ENCODE measurements at regions not wholly inside any gene's neighbourhood (a gene's known extent, or its start where the extent isn't known, plus 50 kb on each side); places are given as distances from the start of the nearest gene placed in this dataset.

GRCh38 chr4:20412072-20412471, 160.4 kb downstream of the SLIT2 start:
- DNase-seq: no peak

GRCh38 chr4:20416800-20417199, 165.1 kb downstream of the SLIT2 start:
- no peak for DNase-seq

- no peak for DNase-seq
Observed at GRCh38 chr4:20418861-20419451, 167.3 kb downstream of the SLIT2 start.

- DNase-seq: no peak
Observed at GRCh38 chr4:20420916-20421602, 169.4 kb downstream of the SLIT2 start.

- DNase-seq: no peak
Observed at GRCh38 chr4:20421603-20421985, 169.9 kb downstream of the SLIT2 start.

- DNase-seq: no peak
Observed at GRCh38 chr4:20422398-20422797, 170.7 kb downstream of the SLIT2 start.

GRCh38 chr4:20423420-20423819, 171.7 kb downstream of the SLIT2 start:
- no peak for DNase-seq

GRCh38 chr4:20426028-20426427, 174.3 kb downstream of the SLIT2 start:
- DNase-seq: no peak

- DNase-seq: no peak
Observed at GRCh38 chr4:20428436-20429160, 176.9 kb downstream of the SLIT2 start.

- no peak for DNase-seq
Observed at GRCh38 chr4:20430259-20430941, 178.7 kb downstream of the SLIT2 start.

- DNase-seq: peak; percentile 31
Observed at GRCh38 chr4:20431543-20431951, 179.8 kb downstream of the SLIT2 start.

GRCh38 chr4:20432088-20432487, 180.4 kb downstream of the SLIT2 start:
- DNase-seq: peak; percentile 24

- no peak for DNase-seq
Observed at GRCh38 chr4:20433097-20433705, 181.5 kb downstream of the SLIT2 start.

- no peak for DNase-seq
Observed at GRCh38 chr4:20440170-20440569, 188.5 kb downstream of the SLIT2 start.

GRCh38 chr4:20443015-20443805, 191.5 kb downstream of the SLIT2 start:
- DNase-seq: no peak

- no peak for DNase-seq
Observed at GRCh38 chr4:20444599-20445337, 193.1 kb downstream of the SLIT2 start.

- no peak for DNase-seq
Observed at GRCh38 chr4:20445933-20446723, 194.4 kb downstream of the SLIT2 start.

GRCh38 chr4:20447103-20447502, 195.4 kb downstream of the SLIT2 start:
- DNase-seq: no peak

- DNase-seq: no peak
Observed at GRCh38 chr4:20451986-20452385, 200.3 kb downstream of the SLIT2 start.

GRCh38 chr4:20454515-20454914, 202.8 kb downstream of the SLIT2 start:
- no peak for DNase-seq

- no peak for DNase-seq
Observed at GRCh38 chr4:20456407-20456806, 204.7 kb downstream of the SLIT2 start.
